Activated T-cell treated with anti-CD3 and anti-CD28 coated beads, Interleukin-2, amount 50 U/mL, for 24 hours (primary cell): ENCODE measurements at regions not wholly inside any gene's neighbourhood (a gene's known extent, or its start where the extent isn't known, plus 50 kb on each side); places are given as distances from the start of the nearest gene placed in this dataset.

Source experiments
- DNase-seq: peaks from one replicate; pipeline ENCODE4 v3.0.0-alpha.2; 2020
- H3K27ac Mint-ChIP-seq: 2 replicates; pipeline ENCODE4 v1.8.0; 2020; ENCODE audit warnings: mild to moderate bottlenecking, mixed read lengths
- H3K27me3 Mint-ChIP-seq: 2 replicates; pipeline ENCODE4 v1.8.0; 2020; ENCODE audit warnings: mixed read lengths
- H3K36me3 Mint-ChIP-seq: 2 replicates; pipeline ENCODE4 v1.8.0; 2020; ENCODE audit warnings: low read depth, mixed read lengths
- H3K4me1 Mint-ChIP-seq: 2 replicates; pipeline ENCODE4 v1.8.0; 2020; ENCODE audit warnings: low read depth, mixed read lengths
- H3K4me3 Mint-ChIP-seq: 2 replicates; pipeline ENCODE4 v1.8.0; 2020; ENCODE audit warnings: mild to moderate bottlenecking, moderate library complexity, mixed read lengths
- H3K9me3 Mint-ChIP-seq: 2 replicates; pipeline ENCODE4 v1.8.0; 2020; ENCODE audit warnings: mixed read lengths

DNA sequence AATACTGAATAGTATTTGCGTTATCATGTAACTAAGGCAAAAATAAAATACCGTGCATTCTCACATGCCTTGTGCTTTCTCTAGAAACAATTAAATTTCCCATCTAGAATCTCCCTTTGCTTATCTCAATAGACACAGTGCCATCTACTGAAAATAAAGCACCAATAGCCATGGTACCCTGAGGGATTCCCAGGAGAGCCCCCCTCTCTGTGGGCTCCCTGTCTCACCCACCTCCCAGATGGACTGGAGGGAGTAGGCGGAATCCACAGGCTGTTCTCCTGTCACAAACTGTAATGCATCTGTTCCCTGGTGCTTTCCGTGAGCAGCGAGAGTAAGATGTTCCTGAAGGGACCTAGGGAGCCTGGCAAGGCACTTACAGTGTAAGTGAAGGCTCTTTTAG lies 112.4 kb upstream of the UPP2 start:
- no peak for DNase-seq
- Mint-ChIP-seq H3K4me3 (no peak overlapping the region), H3K4me1 (peaks cover 3% of the 10 kb centered on the region), H3K27me3 (no peaks in the 10 kb centered on the region), H3K36me3 (no peaks in the 10 kb centered on the region), H3K27ac (no peak overlapping the region), H3K9me3 (no peaks in the 10 kb centered on the region)

DNA sequence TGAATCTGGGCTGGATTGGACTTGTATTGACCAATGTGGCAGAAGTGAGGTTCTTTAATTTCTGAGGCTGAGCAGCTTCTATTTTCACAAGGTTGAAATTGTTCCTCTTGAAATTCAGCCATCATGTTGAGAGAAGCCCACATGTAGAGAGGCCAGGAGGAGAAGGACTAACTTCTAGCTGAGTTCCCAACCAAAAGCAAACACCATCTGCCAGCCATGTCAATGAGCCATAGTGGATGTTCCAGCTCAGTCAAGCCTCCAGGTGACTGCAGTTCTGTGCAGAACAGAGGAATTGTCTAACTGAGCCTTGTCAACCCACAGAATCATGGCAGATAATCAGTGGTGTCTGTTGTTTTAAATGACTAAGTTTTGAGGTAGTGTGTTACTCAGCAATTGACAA lies 110.6 kb upstream of the ACVR1 start:
- Mint-ChIP-seq H3K27ac (no peak overlapping the region), H3K4me3 (no peak overlapping the region), H3K9me3 (no peaks in the 10 kb centered on the region), H3K27me3 (no peaks in the 10 kb centered on the region), H3K4me1 (peaks cover 3% of the 10 kb centered on the region), H3K36me3 (no peaks in the 10 kb centered on the region)
- no peak for DNase-seq

- Mint-ChIP-seq H3K9me3 (peaks cover 4% of the 10 kb centered on the region), H3K36me3 (no peaks in the 10 kb centered on the region), H3K27me3 (no peaks in the 10 kb centered on the region), H3K27ac (no peak overlapping the region), H3K4me1 (peaks cover 3% of the 10 kb centered on the region), H3K4me3 (no peak overlapping the region)
- DNase-seq: no peak
Measured at GRCh38 chr2:157984866-157985265, 108.7 kb upstream of the ACVR1 start.

DNA sequence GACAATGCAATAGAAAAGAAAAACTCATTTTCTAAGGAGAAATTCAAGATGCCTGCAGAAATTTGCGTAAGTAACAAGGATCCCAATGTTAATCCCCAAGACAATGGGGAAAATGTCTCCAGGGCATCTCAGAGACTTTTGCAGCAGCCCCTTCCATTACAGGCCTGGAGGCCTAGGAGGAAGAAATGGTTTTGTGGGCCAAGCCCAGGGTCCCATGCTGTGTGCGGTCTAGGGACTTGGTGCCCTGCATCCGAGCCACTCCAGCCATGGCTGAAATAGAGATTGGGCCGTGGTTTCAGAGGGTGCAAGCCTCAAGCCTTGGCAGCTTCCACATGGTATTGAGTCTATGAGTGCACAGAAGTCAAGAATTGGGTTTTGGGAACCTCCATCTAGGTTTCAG lies 103.9 kb upstream of the ACVR1 start:
- Mint-ChIP-seq H3K4me1 (no peaks in the 10 kb centered on the region), H3K36me3 (no peaks in the 10 kb centered on the region), H3K27ac (no peak overlapping the region), H3K4me3 (no peak overlapping the region), H3K27me3 (no peaks in the 10 kb centered on the region), H3K9me3 (peaks cover 15% of the 10 kb centered on the region)
- DNase-seq: no peak

- no peak for DNase-seq
- peaks cover under 1% of the 10 kb centered on the region for H3K9me3 Mint-ChIP-seq
- H3K36me3 Mint-ChIP-seq: no peaks in the 10 kb centered on the region
- H3K27me3 Mint-ChIP-seq: no peaks in the 10 kb centered on the region
- H3K27ac Mint-ChIP-seq: no peak overlapping the region
- H3K4me3 Mint-ChIP-seq: no peak overlapping the region
- H3K4me1 Mint-ChIP-seq: no peaks in the 10 kb centered on the region
Measured at GRCh38 chr2:157971702-157972101, 95.6 kb upstream of the ACVR1 start.

DNA sequence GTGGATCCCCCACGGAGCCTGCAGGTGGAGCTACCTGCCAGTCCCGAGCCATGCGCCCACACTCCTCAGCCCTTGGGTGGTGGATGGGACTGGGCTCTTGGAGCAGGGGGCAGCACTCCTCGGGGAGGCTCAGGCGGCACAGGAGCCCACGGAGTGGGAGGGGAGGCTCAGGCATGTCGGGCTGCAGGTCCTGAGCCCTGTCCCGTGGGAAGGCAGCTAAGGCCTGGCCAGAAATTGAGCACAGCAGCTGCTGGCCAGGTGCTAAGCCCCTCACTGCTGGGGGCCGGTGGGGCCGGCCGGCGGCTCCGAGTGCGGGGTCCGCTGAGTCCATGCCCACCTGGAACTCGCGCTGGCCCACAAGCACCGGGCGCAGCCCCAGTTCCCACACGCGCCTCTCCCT lies 91.7 kb upstream of the ACVR1 start:
- Mint-ChIP-seq H3K27me3 (no peaks in the 10 kb centered on the region), H3K4me1 (no peaks in the 10 kb centered on the region), H3K4me3 (no peak overlapping the region), H3K27ac (no peak overlapping the region), H3K36me3 (no peaks in the 10 kb centered on the region), H3K9me3 (no peaks in the 10 kb centered on the region)
- DNase-seq: no peak

GRCh38 chr2:157959249-157959648 lies 83.1 kb upstream of the ACVR1 start:
- Mint-ChIP-seq H3K9me3 (peaks cover 30% of the 10 kb centered on the region), H3K4me1 (peaks cover 2% of the 10 kb centered on the region), H3K4me3 (no peak overlapping the region), H3K36me3 (peaks cover 2% of the 10 kb centered on the region), H3K27ac (no peak overlapping the region), H3K27me3 (no peaks in the 10 kb centered on the region)
- no peak for DNase-seq

GRCh38 chr2:157957596-157957995 lies 81.5 kb upstream of the ACVR1 start:
- peaks cover 30% of the 10 kb centered on the region for H3K9me3 Mint-ChIP-seq
- peaks cover 2% of the 10 kb centered on the region for H3K4me1 Mint-ChIP-seq
- no peak overlapping the region for H3K27ac Mint-ChIP-seq
- DNase-seq: no peak
- H3K27me3 Mint-ChIP-seq: no peaks in the 10 kb centered on the region
- H3K4me3 Mint-ChIP-seq: no peak overlapping the region
- H3K36me3 Mint-ChIP-seq: peaks cover 2% of the 10 kb centered on the region

DNA sequence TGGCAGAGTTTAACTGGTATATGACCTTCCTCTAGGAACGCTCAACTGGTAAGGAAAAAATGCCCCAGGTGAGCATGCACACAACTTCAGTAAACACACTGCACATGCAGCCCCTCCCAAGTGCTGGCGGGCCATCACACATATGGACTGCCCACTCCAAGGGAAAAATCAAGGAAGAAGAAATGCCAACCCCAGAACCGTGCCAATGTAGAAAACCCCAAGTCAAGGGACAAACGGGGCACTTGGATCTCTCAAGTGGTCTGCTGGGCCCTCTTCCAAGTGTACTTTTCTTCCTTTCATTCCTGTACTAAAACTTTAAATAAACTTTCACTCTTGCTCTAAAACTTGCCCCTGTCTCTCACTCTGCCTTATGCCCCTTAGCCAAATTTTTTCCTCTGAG lies 76.4 kb upstream of the ACVR1 start:
- DNase-seq: no peak
- Mint-ChIP-seq H3K4me1 (no peaks in the 10 kb centered on the region), H3K27ac (no peak overlapping the region), H3K36me3 (no peaks in the 10 kb centered on the region), H3K4me3 (no peak overlapping the region), H3K9me3 (peaks cover 12% of the 10 kb centered on the region), H3K27me3 (no peaks in the 10 kb centered on the region)

GRCh38 chr2:157948856-157949255 lies 72.7 kb upstream of the ACVR1 start:
- Mint-ChIP-seq H3K4me1 (no peaks in the 10 kb centered on the region), H3K27me3 (no peaks in the 10 kb centered on the region), H3K27ac (no peak overlapping the region), H3K4me3 (no peak overlapping the region), H3K9me3 (no peaks in the 10 kb centered on the region), H3K36me3 (no peaks in the 10 kb centered on the region)
- no peak for DNase-seq

DNA sequence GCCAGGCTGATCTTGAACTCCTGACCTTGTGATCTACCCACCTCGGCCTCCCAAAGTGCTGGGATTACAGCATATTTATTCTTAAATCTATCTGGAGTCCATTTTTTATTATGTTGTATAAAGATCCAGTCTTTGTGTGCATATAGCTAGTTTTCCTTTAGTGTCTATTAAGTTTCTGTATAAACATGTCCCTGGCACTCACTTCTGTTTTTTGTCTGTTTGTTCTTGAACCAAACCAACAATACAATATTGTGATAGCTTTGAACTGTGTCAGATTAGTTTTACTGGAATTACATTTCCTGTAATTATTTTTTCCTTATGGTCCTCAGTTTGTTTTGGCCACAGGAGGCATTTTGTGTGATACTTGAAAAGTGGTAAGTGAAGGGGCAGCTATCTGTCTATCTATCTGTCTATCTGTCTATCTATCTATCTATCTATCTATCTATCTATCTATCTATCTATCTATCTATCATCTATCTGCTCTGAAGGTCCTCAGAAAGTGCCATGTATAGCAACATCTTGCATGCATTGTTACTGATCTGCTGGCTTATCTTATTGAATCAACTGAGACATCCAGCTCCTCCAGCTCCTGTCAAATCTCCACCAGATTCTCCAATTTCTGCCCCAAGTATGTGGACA lies 70.9 kb upstream of the ACVR1 start:
- Mint-ChIP-seq H3K27ac (no peak overlapping the region), H3K4me1 (no peaks in the 10 kb centered on the region), H3K4me3 (no peak overlapping the region), H3K27me3 (no peaks in the 10 kb centered on the region), H3K36me3 (no peaks in the 10 kb centered on the region), H3K9me3 (no peaks in the 10 kb centered on the region)
- DNase-seq: no peak

DNA sequence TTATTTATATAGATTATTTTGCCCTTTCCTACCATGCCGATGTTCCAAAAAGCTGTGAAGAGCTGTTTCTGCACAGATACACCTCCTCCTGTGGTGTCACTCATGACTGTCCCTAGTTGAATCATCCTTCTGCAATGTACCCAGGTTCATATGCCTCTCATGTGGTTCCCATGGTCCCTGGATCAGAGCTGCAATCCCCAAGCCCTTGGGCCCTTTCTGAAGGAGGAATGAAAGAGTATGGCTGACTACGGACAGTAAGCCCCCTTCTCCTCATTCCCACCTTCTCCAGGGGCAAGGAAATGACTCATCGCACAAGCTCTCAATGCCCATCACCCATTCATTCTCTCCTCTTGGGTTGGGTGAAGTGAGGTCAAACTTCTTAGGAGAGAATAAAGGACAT lies 63.9 kb upstream of the ACVR1 start:
- H3K4me1 Mint-ChIP-seq: peaks cover 10% of the 10 kb centered on the region
- no peaks in the 10 kb centered on the region for H3K36me3 Mint-ChIP-seq
- H3K9me3 Mint-ChIP-seq: no peaks in the 10 kb centered on the region
- no peak for DNase-seq
- no peaks in the 10 kb centered on the region for H3K27me3 Mint-ChIP-seq
- no peak overlapping the region for H3K27ac Mint-ChIP-seq
- H3K4me3 Mint-ChIP-seq: no peak overlapping the region

DNA sequence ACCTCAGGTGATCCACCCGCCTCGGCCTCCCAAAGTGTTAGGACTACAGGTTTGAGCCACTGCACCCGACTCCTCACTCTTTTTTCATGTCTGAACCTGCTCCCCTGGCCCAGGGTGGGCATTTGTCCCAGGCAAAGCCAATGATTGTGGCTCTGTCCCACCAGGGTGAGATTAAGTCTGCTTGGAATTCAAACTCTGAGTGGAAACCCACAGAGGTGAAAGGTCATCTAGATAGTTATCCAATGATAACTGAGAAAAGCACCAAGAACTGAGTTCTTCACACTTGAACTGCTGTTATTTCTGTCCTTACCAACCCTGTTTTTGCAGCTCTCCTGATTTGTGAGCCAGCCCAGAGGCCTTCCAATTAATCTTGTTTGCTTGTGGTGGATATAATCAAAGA lies 62.4 kb upstream of the ACVR1 start:
- no peak overlapping the region for H3K27ac Mint-ChIP-seq
- no peak for DNase-seq
- no peaks in the 10 kb centered on the region for H3K9me3 Mint-ChIP-seq
- no peak overlapping the region for H3K4me3 Mint-ChIP-seq
- no peaks in the 10 kb centered on the region for H3K27me3 Mint-ChIP-seq
- peaks cover 10% of the 10 kb centered on the region for H3K4me1 Mint-ChIP-seq
- H3K36me3 Mint-ChIP-seq: no peaks in the 10 kb centered on the region

DNA sequence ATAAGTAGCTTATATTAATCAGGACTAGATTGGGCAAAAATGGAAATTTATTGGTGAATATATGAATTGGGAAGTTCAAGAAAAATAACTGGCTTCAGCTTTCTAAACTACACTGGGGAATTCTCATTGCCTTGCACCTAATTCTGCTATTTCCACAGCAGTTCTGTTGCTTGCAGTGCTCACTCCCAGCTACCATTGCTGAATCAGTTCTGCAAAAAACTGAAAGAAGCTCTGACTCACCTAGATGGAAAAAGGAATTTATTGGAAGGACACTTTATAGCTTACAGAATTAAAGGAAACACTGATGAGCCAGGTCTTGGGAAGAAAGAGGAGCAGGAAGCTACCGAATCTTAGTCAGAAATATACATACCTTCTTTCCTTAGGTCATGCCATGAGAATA lies 60.3 kb upstream of the ACVR1 start:
- H3K27ac Mint-ChIP-seq: no peak overlapping the region
- no peaks in the 10 kb centered on the region for H3K27me3 Mint-ChIP-seq
- no peak for DNase-seq
- peaks cover 10% of the 10 kb centered on the region for H3K4me1 Mint-ChIP-seq
- H3K4me3 Mint-ChIP-seq: no peak overlapping the region
- H3K36me3 Mint-ChIP-seq: no peaks in the 10 kb centered on the region
- no peaks in the 10 kb centered on the region for H3K9me3 Mint-ChIP-seq

GRCh38 chr2:157935378-157935906 lies 59.3 kb upstream of the ACVR1 start:
- Mint-ChIP-seq H3K9me3 (no peaks in the 10 kb centered on the region), H3K4me1 (peaks cover 10% of the 10 kb centered on the region), H3K27ac (no peak overlapping the region), H3K27me3 (no peaks in the 10 kb centered on the region), H3K4me3 (no peak overlapping the region), H3K36me3 (no peaks in the 10 kb centered on the region)
- no peak for DNase-seq
